K562 (cell line): ENCODE measurements at regions not wholly inside any gene's neighbourhood (a gene's known extent, or its start where the extent isn't known, plus 50 kb on each side); places are given as distances from the start of the nearest gene placed in this dataset.

Experiments used
- ARID1B ChIP-seq: fragments of 450-650 bp; IDR thresholded peaks from 2 replicates; pipeline ENCODE4 v1.6.1; 2016; ENCODE audit warnings: antibody characterized with exemption, mild to moderate bottlenecking, inconsistent platforms
- CHAMP1 ChIP-seq: fragments of 450-650 bp; IDR thresholded peaks from 2 replicates; pipeline ENCODE4 v1.6.1; 2016; ENCODE audit warnings: mild to moderate bottlenecking
- DMBX1 ChIP-seq: fragments of 250-450 bp; sonication (Bioruptor Pico); IDR thresholded peaks from 2 replicates; pipeline ENCODE4 v1.8.0; 2022; ENCODE audit warnings: inconsistent platforms, mild to moderate bottlenecking, moderate library complexity, borderline replicate concordance
- DPF2 ChIP-seq: fragments of 450-650 bp; IDR thresholded peaks from 2 replicates; pipeline ENCODE4 v1.6.1; 2016
- EHMT2 ChIP-seq: fragments of 450-650 bp; IDR thresholded peaks from 2 replicates; pipeline ENCODE4 v1.6.1; 2018; ENCODE audit warnings: antibody characterized with exemption
- ESRRB ChIP-seq: fragments of 250-450 bp; sonication (Bioruptor Pico); IDR thresholded peaks from 2 replicates; pipeline ENCODE4 v1.5.0; 2020; ENCODE audit warnings: mild to moderate bottlenecking, moderate library complexity, borderline replicate concordance
- FOXJ3 ChIP-seq: sonication (generic); formaldehyde crosslinking; IDR thresholded peaks from 2 replicates; pipeline ENCODE4 v1.4.0; 2020; ENCODE audit warnings: mild to moderate bottlenecking, missing genetic modification reagents
- NR2F6 ChIP-seq: fragments of 450-650 bp; formaldehyde crosslinking; IDR thresholded peaks from 2 replicates; pipeline ENCODE4 v1.4.0; 2020; ENCODE audit warnings: mild to moderate bottlenecking
- OTX1 ChIP-seq: fragments of 450-650 bp; formaldehyde crosslinking; IDR thresholded peaks from 2 replicates; pipeline ENCODE4 v1.4.0; 2022; ENCODE audit warnings: mild to moderate bottlenecking
- PCBP1 ChIP-seq: fragments of 200-400 bp; formaldehyde crosslinking; IDR thresholded peaks from 2 replicates; pipeline ENCODE4 v1.6.1; 2018; ENCODE audit warnings: mild to moderate bottlenecking, low read depth, low read length; ENCODE audit not compliant: poor library complexity, severe bottlenecking
- PML ChIP-seq: IDR thresholded peaks from 2 replicates; pipeline ENCODE4 v1.6.1; 2012; ENCODE audit warnings: low read length, inconsistent platforms
- POLR2B ChIP-seq: fragments of 450-650 bp; IDR thresholded peaks from 2 replicates; pipeline ENCODE4 v1.6.1; 2018; ENCODE audit warnings: low read depth; ENCODE audit not compliant: partially characterized antibody
- RBM22 ChIP-seq: fragments of 200-400 bp; formaldehyde crosslinking; IDR thresholded peaks from 2 replicates; pipeline ENCODE4 v1.6.1; 2018; ENCODE audit warnings: low read length, low read depth; ENCODE audit not compliant: poor library complexity, severe bottlenecking
- SIX5 ChIP-seq, 2 experiments: IDR thresholded peaks; 2 replicates each; pipeline ENCODE4 v1.6.1; 2011; ENCODE audit warnings: low read length in 2 of 2, borderline replicate concordance in 1 of 2, low read depth in 1 of 2, mild to moderate bottlenecking in 1 of 2, moderate library complexity in 1 of 2; ENCODE audit not compliant: insufficient read depth in 1 of 2
- SMARCA4 ChIP-seq: fragments of 450-650 bp; IDR thresholded peaks from 2 replicates; pipeline ENCODE4 v1.6.1; 2016
- SOX6 ChIP-seq: fragments of 450-650 bp; IDR thresholded peaks from 2 replicates; pipeline ENCODE4 v1.6.1; 2014; ENCODE audit warnings: mild to moderate bottlenecking
- SPI1 ChIP-seq: IDR thresholded peaks from 2 replicates; pipeline ENCODE4 v1.6.1; 2011; ENCODE audit warnings: low read depth, low read length, control low read depth, borderline replicate concordance
- TGIF2 ChIP-seq: sonication (generic); formaldehyde crosslinking; IDR thresholded peaks from 2 replicates; pipeline ENCODE4 v1.8.1; 2022; ENCODE audit warnings: mild to moderate bottlenecking, missing genetic modification reagents, moderate library complexity
- TRIM28 ChIP-seq: fragments of 450-650 bp; IDR thresholded peaks from 2 replicates; pipeline ENCODE4 v1.6.1; 2017
- ZBTB7A ChIP-seq: IDR thresholded peaks from 2 replicates; pipeline ENCODE4 v1.6.1; 2011; ENCODE audit warnings: low read depth, mild to moderate bottlenecking, low read length, moderate library complexity, borderline replicate concordance; ENCODE audit not compliant: control insufficient read depth
- ZNF518B ChIP-seq: fragments of 250-450 bp; sonication (Bioruptor Pico); IDR thresholded peaks from 2 replicates; pipeline ENCODE4 v1.5.0; 2021; ENCODE audit warnings: mild to moderate bottlenecking, moderate library complexity
- ZNF583 ChIP-seq: fragments of 250-450 bp; sonication (Bioruptor Pico); IDR thresholded peaks from 2 replicates; pipeline ENCODE4 v1.4.0; 2020
- ZNF639 ChIP-seq, 2 experiments: fragments of 200-800 bp in 1 of 2; sonication (Bioruptor generic) in 1 of 2; sonication (generic) in 1 of 2; formaldehyde crosslinking in 1 of 2; IDR thresholded peaks in 1 of 2; conservative IDR thresholded peaks in 1 of 2; 2 replicates each; pipeline versions ENCODE4 v1.5.0 to v1.6.1; 2016 to 2020; ENCODE audit warnings: missing compliant biosample characterization in 1 of 2, missing genetic modification characterization in 1 of 2, missing genetic modification reagents in 1 of 2

GRCh38 chr12:70165450-70165849 is 77.8 kb upstream of the CNOT2 start (continued):
- TF ChIP-seq ZNF518B (CRISPR knock-in tag) (no peak), DMBX1 (CRISPR knock-in tag) (0 out of 2 replicates have a peak, but pooled peaks have one; percentile 31), ZBTB7A (peak; percentile 51; the same call in 1 of the 2 replicates), ARID1B (peak; percentile 83), ZNF583 (CRISPR knock-in tag) (no peak), FOXJ3 (CRISPR knock-in tag) (no peak), PCBP1 (no peak), CHAMP1 (no peak), PML (peak; percentile 57; the same call in 1 of the 2 replicates), EHMT2 (no peak), SMARCA4 (peak; percentile 67; the same call in 1 of the 2 replicates), DPF2 (peak; percentile 78), NR2F6 (no peak), RBM22 (no peak), ESRRB (CRISPR knock-in tag) (no peak), TGIF2 (CRISPR knock-in tag) (no peak), TRIM28 (no peak), POLR2B (no peak), ZNF639 (CRISPR knock-in tag; conservative IDR thresholded peaks at IDR 0.05 in 1 of 2, IDR thresholded peaks at IDR 0.05 in 1 of 2) (no peak), SIX5 (IDR thresholded peaks at IDR 0.05; ENCODE audit: borderline replicate concordance in 1 of 2, insufficient read depth in 1 of 2, low read depth in 1 of 2, low read length in 2 of 2) (no peak), SPI1 (peak; percentile 91), SOX6 (peak; percentile 36; the same call in 1 of the 2 replicates), OTX1 (CRISPR knock-in tag) (no peak)
